ENCODE measurements at regions not wholly inside any gene's neighbourhood (a gene's known extent, or its start where the extent isn't known, plus 50 kb on each side); places are given as distances from the start of the nearest gene placed in this dataset.

DNA sequence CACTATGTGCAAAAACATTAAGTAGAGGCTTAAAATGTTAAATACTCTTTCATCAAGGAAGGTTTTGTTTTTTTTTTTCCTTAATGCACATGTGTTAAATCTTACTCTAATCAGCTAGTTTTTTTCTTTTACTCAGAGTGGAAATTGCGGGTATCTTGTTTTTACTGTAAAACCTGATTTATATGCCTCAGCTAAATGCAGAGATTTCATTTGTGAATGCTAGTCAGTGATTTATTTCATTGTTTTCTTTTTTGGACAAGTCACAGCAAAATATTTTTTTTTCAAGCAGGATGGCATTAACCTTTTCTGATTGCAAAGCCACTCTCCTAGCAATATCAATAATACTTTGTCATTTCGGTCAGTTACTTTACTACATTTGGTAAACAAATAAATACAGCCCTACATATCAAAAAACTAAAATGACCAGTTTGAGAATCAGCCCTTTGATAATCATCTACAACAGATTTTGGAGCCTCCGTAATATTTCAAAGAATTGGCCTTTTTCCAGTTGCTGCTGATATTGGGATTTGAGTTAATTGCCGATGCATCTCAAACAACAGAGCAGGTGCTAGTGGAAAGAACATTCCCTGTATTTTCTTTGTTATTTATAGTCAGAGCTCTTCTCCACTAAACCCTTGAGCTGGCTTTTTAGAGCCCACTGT, 579.2 kb upstream of the ZNF608 start:
- DNase-seq (ENCODE audit: low spot score) = no peak

- peak; percentile 94 for DNase-seq (ENCODE audit: low spot score)
These were observed 579.7 kb upstream of the ZNF608 start for GRCh38 chr5:125326150-125326510.

- DNase-seq (ENCODE audit: low spot score) = no peak
These were observed 581.2 kb upstream of the ZNF608 start for GRCh38 chr5:125327676-125328075.

DNA sequence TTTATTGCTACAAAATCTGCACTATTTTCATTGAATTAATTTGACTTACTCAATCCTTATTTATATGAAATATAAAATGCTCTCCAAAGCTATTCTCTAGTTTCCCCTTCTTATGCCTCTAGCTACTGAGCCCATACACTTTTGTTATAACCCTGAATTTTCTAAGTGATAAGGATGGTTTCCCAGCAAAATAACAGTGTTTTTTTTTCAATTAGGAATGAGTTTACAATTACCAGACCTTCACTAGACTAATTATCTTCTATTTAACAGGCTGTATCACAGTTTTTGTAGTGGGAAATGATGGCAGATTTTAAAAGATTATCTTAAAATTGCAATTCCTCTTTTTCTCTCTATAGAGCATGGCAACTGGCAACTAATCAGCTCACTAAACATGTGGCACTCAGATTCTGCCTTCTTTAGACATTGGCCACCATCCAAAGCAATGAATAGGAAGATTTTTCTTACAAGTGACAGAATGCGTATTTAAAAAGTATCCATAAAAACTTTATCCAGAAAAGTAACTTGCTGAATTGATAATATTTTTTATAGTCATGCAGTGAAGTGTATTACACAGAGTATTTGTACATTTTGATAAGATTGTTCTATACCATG, 585.7 kb upstream of the ZNF608 start:
- DNase-seq (ENCODE audit: low spot score) = no peak

DNA sequence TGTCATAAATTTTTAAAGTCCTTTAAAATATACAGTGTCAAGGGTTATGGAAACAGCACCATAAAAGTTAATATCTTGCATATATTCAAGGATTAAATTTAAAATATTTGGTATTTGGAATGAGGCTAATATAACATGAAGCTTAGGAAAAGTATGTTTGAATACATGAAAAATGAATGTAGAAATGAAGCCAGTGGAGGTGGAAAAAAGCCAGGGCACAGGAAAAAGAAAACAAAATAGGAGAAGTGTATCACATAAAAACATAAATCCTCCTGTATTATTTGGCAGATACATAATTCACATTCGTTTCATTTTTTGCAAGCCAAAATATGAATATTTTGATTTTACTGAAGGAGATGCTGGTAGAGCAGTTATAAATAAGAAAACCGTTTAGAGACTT, 587.0 kb upstream of the ZNF608 start:
- no peak for DNase-seq (ENCODE audit: low spot score)

GRCh38 chr5:125336401-125336800, 590.0 kb upstream of the ZNF608 start:
- no peak for DNase-seq (ENCODE audit: low spot score)

GRCh38 chr5:125337294-125337693, 590.9 kb upstream of the ZNF608 start:
- DNase-seq (ENCODE audit: low spot score) = no peak

GRCh38 chr5:125338440-125339174, 592.2 kb upstream of the ZNF608 start:
- no peak for DNase-seq (ENCODE audit: low spot score)

GRCh38 chr5:125341436-125341835, 595.0 kb upstream of the ZNF608 start:
- no peak for DNase-seq (ENCODE audit: low spot score)

DNA sequence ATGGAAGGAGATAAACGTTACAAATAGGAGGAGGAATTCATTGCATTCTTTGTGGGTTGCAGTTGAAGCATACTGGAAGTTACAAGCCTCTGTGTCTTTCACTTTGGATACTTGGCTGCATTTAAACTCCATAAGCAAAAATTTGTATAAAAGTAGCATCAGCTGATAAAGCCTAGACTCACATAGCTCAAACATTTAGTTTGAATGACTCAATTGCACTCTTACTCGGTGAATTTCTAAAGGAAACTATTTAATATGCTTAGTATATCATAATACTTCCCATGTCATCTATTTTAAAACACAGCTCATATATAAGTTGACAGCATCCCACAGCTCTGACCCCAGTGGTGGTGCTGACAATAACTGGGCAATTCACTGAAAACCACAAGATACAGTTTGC, 596.6 kb upstream of the ZNF608 start:
- DNase-seq (ENCODE audit: low spot score) = peak; percentile 78

GRCh38 chr5:125346316-125346715, 599.9 kb upstream of the ZNF608 start:
- DNase-seq (ENCODE audit: low spot score) = no peak

- DNase-seq (ENCODE audit: low spot score) = no peak
These were observed 601.8 kb upstream of the ZNF608 start for GRCh38 chr5:125348221-125348692.

DNA sequence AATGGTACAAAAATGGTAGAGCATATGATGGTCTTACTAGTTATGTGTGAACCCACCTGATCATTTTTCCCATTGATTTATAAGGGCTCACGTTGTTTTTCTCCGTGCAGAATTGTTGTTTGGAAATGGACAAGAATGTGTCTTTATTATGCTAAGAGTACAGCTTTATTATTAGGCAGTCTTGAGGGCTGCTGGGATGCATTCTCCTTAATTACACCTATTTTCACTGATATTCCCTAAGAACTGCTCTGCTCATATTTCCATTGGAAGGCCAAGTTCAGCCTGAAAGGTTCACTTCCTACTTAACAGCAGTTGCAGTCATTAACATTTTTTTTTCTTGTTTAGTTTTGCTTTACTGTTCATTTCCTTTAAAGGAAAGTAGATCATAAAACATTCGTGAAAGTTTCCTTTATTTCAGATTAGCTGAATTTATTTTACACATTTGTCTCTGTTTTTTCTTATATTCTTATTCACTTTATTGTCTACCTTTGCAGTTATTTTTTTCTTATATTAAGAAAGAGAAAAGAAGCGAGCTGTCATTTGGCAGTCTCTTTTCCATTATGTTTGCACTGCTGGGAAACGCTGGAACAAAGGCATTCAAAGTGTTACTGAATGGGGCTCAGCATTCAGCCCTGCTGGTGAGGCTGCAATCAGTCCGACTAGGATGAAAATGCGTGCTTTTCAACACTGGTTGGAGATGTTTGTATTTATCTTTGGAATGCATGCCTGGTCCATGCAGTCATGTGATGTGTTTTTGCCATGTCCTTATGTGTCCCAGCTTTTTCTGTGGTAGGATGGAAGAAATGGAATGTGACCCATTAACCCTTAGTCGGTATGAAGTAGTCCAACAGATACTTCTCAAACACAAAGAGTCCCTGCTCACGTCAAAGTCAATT, 602.7 kb upstream of the ZNF608 start:
- DNase-seq (ENCODE audit: low spot score) = no peak

DNA sequence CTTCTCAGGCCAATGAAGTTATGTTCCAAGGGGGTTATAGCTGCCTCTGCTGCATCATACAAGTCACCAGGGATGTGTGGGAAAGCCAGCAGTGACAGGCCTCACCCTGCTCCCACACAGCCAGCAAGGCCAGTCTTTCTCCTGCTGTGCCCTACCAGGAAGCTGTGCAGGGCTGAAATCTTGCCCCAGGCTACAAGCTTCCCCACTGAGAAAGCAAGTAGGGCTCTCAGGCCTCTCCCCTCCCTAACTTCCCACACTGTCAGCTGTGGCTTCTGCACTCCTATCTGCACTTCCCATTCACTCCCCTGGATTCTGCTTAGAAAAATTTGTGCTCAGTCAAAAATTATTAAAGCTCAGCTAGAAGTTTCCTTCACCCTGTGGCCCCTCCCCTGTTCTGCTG, 611.2 kb upstream of the ZNF608 start:
- no peak for DNase-seq (ENCODE audit: low spot score)

DNA sequence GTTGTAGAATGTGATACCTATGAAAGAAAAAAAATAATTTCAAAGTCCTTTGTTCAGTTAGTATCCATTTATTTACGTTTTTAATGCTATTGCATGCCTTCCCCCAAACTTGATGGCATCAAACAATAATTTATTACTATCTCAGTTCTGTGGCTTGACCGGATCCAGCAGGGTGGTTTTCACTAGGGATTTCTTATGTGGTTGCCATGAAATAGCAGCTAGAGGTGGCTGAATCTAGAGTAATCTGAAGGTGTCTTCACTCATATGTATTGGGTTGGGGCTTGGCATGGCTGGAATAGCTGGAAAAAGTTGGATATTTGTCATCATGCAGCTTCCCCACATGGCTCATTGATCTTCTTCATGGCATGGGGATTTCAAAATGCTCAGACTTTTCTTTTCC, 619.3 kb upstream of the ZNF608 start:
- DNase-seq (ENCODE audit: low spot score) = no peak

- peak; percentile 4 for DNase-seq (ENCODE audit: low spot score)
These were observed 621.3 kb upstream of the ZNF608 start for GRCh38 chr5:125367702-125368101.

DNA sequence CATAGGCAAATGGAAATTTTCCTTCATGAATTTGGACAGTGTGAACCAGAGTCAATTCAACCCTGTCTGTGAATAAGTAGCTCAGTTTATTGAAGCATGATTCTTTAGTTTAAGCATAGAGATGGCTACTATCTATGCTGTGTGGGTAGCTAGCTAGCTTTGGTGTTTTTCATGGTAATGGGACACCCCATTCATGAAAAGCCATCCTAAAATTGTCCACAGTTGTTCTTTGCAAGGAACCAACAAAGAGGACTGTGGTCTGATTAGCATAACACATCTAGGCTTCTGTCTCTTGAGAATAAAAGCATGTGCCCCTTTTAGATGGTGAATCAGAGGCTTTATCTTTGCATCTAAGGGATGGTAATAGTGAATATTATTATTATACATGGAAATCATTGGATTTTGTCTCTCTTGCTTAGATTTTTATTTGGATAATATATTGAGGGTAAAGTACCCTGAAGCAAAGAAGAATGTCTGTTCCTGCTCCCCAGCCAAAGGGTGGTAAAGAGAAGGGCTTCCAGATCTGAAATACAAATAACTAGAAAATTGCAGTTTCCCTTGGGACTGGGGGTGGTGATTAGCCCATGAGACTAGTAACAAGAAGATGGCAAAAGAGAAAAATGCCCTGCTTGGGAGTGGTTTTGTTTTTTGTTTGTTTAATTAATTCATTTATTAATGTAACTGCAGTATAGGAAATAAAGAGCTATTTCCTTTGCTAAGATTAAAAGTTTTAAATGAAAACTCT, 624.2 kb upstream of the ZNF608 start:
- no peak for DNase-seq (ENCODE audit: low spot score)

- peak; percentile 49 for DNase-seq (ENCODE audit: low spot score)
These were observed 626.5 kb upstream of the ZNF608 start for GRCh38 chr5:125372694-125373631.

- DNase-seq (ENCODE audit: low spot score) = no peak
These were observed 628.7 kb upstream of the ZNF608 start for GRCh38 chr5:125375143-125375542.

- no peak for DNase-seq (ENCODE audit: low spot score)
These were observed 629.7 kb upstream of the ZNF608 start for GRCh38 chr5:125376059-125376641.
